ENCODE measurements at regions not wholly inside any gene's neighbourhood (a gene's known extent, or its start where the extent isn't known, plus 50 kb on each side); places are given as distances from the start of the nearest gene placed in this dataset.

DNA sequence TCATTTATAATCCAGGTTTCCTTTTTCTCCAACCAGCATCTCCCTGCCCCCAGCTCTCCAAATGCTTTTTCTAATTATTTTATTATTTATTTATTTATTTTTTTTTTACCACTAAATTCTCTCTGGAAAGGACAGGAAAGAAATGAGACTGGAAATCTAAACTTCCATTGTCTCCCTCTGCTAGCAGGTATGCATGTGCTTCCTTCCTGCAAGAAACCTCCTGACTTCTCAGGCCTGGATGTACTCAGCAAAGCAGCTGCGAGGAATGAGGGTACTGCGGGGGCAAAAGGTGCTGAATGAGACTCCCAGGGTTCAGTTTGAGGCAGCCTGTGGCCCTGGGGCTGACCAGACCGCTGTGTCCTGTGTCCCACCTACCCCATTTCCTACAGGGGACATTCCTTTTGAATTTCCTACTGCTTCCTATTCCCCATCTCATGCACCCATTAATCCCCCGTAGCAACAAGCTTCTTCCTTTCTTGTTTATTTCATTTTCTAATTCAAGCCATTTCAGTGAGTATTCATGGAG lies 324.6 kb upstream of the IGFBP3 start (continued):
- TF ChIP-seq CTBP2 (IDR thresholded peaks at IDR 0.05; ENCODE audit: borderline replicate concordance, insufficient read depth, insufficient read length, low read length) (no peak), RAD21 (IDR thresholded peaks at IDR 0.05 in 1 of 2, conservative IDR thresholded peaks at IDR 0.05 in 1 of 2; ENCODE audit: low read depth in 2 of 2, low read length in 2 of 2) (no peak), ASH2L (IDR thresholded peaks at IDR 0.05; ENCODE audit: low read length) (no peak)

Data from H1 (cell line).